HuH-7 (cell line): ENCODE measurements at regions not wholly inside any gene's neighbourhood (a gene's known extent, or its start where the extent isn't known, plus 50 kb on each side); places are given as distances from the start of the nearest gene placed in this dataset.

Experiments
- DNase-seq: peaks from one replicate; pipeline ENCODE4 v3.0.0; 2011; ENCODE audit warnings: low spot score

DNA sequence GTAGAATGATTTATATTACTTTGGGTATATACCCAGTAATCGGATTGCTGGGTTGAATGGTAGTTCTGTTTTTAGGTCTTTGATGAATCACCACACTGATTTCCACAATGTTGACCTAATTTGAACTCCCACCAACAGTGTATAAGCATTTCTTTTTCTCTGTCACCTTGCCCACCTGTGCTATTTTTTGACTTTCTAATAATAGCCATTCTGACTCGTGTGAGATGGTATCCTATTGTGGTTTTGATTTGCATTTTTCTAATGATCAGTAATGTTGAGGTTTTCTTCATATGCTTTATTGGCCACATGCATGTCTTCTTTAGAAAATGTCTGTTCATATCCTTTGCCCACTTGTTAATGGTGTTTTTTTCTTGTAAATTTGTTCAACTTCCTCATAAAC is 340.8 kb downstream of the PLOD2 start:
- DNase-seq: no peak

GRCh38 chr3:145842294-145842902 is 318.6 kb downstream of the PLOD2 start:
- no peak for DNase-seq

DNA sequence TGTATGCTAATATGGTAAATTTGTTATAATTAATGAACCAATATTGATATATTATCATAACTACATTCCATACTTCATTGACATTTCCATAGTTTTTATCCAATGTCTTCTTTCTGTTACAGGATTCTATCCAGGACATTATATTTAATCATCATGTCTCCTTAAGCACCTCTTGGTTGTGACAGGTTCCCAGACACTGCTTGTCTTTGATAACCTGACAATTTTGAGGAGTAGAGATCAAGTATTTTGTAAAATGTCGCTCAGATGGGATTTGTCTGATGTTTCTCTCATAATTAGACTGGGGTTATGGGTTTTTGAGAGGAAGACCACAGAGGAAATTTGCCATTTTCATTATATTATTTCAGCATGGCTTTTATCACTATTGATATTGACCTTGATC is 317.4 kb downstream of the PLOD2 start:
- no peak for DNase-seq

GRCh38 chr3:145849115-145849514 is 311.9 kb downstream of the PLOD2 start:
- DNase-seq: no peak

DNA sequence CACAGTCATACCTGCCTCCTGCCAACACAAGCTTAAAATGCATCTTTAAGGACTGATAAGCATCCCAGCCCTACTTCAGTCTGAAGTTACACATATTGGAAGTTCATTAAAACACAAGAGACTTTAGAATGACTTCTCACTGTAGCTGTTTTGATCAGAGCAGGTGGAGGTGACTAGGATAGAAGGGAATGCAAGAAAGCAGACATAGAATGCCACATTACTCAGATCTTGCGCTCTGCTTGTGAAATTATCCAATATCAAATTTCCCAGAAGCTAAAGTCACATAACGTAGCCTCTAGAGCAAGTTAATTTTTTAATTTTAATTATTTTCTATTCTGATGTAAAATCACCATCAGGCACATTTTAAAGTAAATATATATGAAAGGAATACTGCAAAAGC is 306.5 kb downstream of the PLOD2 start:
- DNase-seq: no peak

DNA sequence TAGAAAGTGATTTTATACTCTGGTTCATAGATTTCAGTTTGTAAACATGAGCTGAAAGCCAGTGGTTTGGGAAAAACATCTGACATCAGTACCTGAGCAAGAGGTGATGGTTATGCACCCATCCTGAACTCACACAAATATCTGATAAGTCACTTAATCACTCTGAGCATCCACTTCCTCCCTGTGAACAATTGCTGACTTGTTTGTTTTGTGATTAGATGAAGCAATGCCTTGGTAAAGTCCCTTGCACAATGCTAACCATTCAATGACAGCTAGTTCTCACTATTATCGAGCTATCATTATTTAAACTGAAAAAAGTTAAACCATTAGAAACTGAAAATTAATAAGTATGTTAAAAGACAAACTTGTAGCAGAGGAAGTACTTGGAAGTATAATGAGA is 303.0 kb downstream of the PLOD2 start:
- DNase-seq: no peak

- no peak for DNase-seq
These were observed 296.6 kb downstream of the PLOD2 start for GRCh38 chr3:145864336-145864735.

DNA sequence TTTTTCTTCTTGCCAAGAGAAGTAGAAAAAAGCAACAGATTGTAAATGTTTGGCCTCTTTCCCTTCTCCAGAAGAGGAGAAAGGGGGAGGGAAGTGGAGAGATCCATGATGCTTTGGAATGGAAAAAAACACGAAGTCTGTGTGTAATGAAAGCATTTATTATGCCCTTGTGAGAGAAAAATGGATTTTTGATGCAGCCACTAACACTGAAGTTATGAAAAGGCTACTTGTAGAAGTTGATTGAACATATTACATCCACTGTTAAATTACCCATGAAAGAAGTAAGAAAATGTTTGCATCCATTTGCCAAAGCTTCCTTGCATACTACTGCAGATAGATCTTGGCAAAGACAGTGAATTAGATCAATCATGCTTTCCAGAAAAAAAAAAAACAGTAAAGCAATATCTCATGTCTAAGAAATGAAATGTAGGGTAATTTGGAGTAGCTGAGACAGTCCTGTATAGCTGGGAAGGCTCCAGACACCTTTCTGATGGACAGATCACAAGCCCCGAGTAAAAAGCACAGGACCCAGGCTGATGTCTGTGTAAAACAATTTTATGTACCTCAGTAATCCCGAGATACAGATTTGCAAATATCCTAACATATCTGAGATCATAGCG is 295.5 kb downstream of the PLOD2 start:
- no peak for DNase-seq

GRCh38 chr3:145869958-145870357 is 291.0 kb downstream of the PLOD2 start:
- DNase-seq: no peak

DNA sequence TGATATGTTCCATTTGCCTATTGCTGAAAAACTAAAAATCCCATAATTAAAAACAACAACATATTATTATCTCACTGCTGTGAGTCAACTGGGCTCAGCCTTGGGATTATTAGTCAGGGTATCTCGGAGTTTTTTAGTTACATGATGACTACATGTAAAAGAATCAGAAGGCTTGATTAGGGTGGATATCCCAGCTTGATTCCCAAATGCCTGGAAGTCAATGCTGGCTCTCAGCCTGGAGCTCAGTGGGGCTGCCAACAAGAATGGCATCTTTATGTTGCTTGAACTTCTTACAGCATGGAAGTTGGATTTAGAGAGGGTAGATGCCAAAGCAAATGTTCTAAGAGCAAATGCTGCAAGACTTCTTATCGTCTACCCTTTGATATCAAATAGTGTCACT is 278.5 kb downstream of the PLOD2 start:
- DNase-seq: no peak

DNA sequence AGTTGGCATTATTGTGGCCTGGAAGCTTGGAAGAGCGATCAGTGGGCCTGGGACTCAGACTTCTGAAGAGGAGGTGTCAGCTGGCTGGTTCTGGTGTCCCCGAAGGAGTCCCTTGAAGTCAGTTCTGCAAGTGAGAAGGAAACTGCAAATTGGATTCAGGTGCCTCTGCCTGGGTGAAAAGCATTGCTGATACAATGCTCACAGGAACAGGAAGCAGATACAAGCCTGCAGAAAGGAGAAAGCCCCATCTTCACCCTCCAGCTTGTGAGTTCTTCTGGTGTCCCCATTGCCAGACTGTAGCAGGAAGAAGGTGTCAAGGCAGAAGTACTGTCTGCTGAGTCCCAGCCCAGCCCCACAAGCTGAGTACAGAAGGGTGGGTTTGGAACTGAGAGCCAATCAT is 271.3 kb downstream of the PLOD2 start:
- no peak for DNase-seq

GRCh38 chr3:145892869-145893268 is 268.1 kb downstream of the PLOD2 start:
- DNase-seq: no peak

GRCh38 chr3:145893331-145893730 is 267.7 kb downstream of the PLOD2 start:
- DNase-seq: no peak

DNA sequence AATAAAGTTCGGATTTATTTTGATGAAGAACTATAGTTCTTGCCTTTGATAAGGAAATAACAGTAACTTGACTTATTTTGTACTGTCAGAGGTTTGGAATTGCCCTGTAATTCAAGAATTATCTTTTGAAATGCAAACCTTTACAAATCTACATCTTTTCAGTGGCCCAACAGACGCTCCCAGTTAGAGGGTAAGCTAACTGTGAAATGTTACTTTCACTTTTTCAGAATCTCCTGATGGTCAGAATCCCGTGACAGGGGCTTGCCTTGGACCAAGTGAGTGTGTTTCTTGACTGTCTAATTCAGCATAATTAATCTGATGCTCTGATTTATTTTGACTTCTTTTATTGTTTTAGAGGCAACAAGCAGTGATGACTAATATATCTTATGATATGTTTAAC is 262.5 kb downstream of the PLOD2 start:
- DNase-seq: no peak

DNA sequence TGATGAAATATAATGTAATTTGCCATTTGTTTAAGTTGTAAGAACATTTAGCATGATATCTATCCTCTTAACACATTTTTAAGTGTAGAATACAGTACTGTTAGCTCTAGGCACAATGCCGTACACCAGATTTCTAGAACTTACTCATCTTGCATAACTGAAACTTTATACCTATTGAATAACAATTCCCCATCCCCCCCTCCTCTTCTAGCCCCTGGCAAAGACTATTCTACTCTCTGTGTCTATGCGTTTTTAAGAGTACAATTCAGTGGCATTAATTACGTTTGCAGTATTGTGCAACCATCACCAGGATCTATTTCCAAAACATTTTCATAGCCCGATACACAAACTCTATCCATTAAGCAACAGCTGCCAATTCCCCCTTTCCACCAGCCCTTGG is 261.7 kb downstream of the PLOD2 start:
- no peak for DNase-seq

DNA sequence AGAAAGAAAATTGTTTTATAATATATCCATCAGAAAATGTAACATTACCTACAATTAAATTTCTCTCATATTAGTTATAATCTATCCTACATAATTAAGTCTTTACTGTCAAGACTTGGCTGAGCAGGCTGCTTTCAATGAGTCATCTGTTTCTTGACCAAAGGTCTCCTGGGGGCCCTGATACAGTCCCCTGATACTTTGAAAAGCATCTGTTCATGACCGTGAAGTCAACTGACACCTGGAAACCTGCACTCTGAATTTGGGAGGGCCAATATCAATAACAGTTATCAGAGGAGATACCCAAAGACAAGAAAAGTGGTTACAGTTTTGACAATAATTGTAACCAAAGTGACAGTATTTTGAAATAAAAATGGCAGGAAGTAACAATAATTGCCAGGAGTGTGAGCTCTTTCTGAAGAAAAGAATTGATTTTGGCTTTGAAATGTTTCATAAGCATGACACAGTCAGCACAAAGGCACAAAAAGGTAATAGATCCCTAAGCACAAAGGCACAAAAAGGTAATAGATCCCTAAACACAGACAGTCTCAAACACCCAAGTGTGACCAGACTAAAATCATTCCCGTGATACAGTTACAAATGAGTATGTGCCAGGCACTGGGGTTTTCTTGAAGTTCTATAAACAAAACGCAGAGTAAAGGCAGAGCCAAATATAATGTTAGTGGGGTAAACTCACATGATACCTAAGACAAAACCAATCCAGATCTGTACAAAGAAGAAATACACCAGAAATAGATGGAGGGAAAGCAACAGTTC is 260.7 kb downstream of the PLOD2 start:
- no peak for DNase-seq

DNA sequence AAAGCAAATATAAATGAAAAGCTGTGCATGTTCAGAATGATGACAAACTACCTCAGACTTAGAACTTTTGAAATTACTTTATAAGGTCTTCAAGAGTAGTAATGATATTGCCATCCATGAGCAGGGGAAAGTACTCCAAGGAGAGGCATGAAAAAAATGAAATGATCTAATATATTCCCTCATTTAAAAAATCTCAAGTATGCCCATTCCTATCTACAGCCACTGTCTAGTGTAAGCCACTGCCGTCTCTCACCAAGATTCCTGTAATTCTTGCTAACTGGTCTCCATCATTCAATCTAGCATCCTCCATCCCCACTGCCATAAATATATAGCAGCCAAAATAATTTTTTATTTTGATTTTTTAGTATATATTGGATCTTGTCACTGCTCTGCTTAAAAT is 258.8 kb downstream of the PLOD2 start:
- DNase-seq: no peak

- DNase-seq: no peak
These were observed 257.4 kb downstream of the PLOD2 start for GRCh38 chr3:145903472-145904013.

- DNase-seq: no peak
These were observed 256.8 kb downstream of the PLOD2 start for GRCh38 chr3:145904138-145904537.

DNA sequence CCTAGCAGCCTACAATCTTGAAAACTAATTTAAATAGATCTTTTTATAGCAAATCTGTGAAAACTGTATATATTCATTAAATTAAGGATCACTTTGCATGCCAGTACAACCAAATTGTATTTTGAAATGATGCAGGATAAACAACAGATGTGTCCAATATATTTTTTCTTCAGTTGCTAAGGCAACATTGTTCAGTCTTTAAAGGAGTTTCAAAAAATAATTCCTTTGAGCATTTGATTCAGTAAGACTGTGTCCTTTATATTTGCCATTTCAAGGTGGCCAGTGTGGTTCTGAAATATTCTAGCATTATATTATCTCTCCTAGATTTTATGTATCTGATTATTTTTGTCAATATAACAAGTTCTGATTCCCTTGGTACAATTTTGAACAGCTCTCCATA is 254.7 kb downstream of the PLOD2 start:
- no peak for DNase-seq

- no peak for DNase-seq
These were observed 254.2 kb downstream of the PLOD2 start for GRCh38 chr3:145906755-145907154.

GRCh38 chr3:145911016-145911415 is 250.0 kb downstream of the PLOD2 start:
- no peak for DNase-seq

DNA sequence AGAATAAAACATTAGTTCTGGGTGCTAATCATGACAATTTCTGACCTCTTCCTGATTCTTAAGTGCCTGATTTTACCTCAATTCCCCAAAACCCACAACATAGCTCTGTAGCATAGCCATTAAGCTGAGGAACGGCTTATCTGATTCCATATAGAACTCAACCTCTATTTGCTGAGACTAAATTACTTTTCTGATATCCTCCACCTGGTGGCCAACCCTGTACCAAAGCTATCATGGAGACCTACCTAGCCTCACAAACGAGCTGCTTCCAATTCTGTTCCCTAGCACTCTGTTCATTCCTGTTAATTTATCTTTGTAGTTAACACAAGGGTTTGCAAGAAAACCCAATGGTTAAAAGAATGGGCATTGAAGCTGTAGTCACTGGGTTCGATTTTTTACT is 245.2 kb downstream of the PLOD2 start:
- peak; percentile 5 for DNase-seq
